Gastroesophageal sphincter (tissue), 4 donors: ENCODE measurements at regions not wholly inside any gene's neighbourhood (a gene's known extent, or its start where the extent isn't known, plus 50 kb on each side); places are given as distances from the start of the nearest gene placed in this dataset.

Experiments
- ATAC-seq: fragments of 150-250 bp; one replicate; pipeline ENCODE4 v1.9.1; 2016; ENCODE audit warnings: mild to moderate bottlenecking, moderate library complexity
- H3K27ac ChIP-seq, 4 donors: fragments of 200-600 bp; sonication (generic) in 3 of 4; 1 replicate in 3 of 4; 2 replicates in 1 of 4; pipeline ENCODE4 v1.5.1; 2016 to 2019
- H3K27me3 ChIP-seq: fragments of 200-600 bp; sonication (generic); one replicate; pipeline ENCODE4 v1.5.1; 2019
- H3K36me3 ChIP-seq, 2 donors: fragments of 200-600 bp; sonication (generic); one replicate each; pipeline ENCODE4 v1.5.1; 2019; ENCODE audit warnings: control low read depth in 1 of 2
- H3K4me1 ChIP-seq, 3 donors: fragments of 200-600 bp; sonication (generic); 1 replicate in 2 of 3; 2 replicates in 1 of 3; pipeline ENCODE4 v1.5.1; 2016 to 2019; ENCODE audit warnings: control low read depth in 2 of 3
- H3K4me3 ChIP-seq, 2 donors: fragments of 200-600 bp; sonication (generic); one replicate each; pipeline ENCODE4 v1.5.1; 2019; ENCODE audit warnings: mild to moderate bottlenecking in 1 of 2, moderate library complexity in 1 of 2
- H3K9me3 ChIP-seq, 3 donors: fragments of 200-600 bp; sonication (generic); one replicate each; pipeline ENCODE4 v1.5.1; 2017 to 2019; ENCODE audit warnings: control low read depth in 2 of 3
- EP300 ChIP-seq: sonication (generic); formaldehyde crosslinking; IDR thresholded peaks from one replicate; pipeline ENCODE4 v1.6.1; 2017; ENCODE audit warnings: antibody characterized with exemption, mild to moderate bottlenecking
- POLR2A ChIP-seq, 2 donors: fragments of 450-650 bp; IDR thresholded peaks; one replicate each; pipeline ENCODE4 v1.6.1; 2017; ENCODE audit warnings: antibody characterized with exemption in 2 of 2, mild to moderate bottlenecking in 2 of 2, moderate library complexity in 1 of 2
- POLR2AphosphoS5 ChIP-seq: sonication (generic); formaldehyde crosslinking; IDR thresholded peaks from one replicate; pipeline ENCODE4 v1.6.1; 2017; ENCODE audit warnings: antibody characterized with exemption
- WGBS, 2 donors: methylation state at CpG; one replicate each; pipeline ENCODE4 v1.1.5; 2018; ENCODE audit warnings: low coverage in 1 of 2; 5-methylcytosine and 5-hydroxymethylcytosine counted together
- TF ChIP-seq, protein P1 (sequence below), 4 experiments: fragments of 200-600 bp in 2 of 4; fragments of 450-650 bp in 2 of 4; sonication (generic) in 1 of 4; IDR thresholded peaks; one replicate each; pipeline ENCODE4 v1.5.1; 2017 to 2019; ENCODE audit warnings: antibody characterized with exemption in 4 of 4, mild to moderate bottlenecking in 2 of 4, moderate library complexity in 2 of 4

DNA sequence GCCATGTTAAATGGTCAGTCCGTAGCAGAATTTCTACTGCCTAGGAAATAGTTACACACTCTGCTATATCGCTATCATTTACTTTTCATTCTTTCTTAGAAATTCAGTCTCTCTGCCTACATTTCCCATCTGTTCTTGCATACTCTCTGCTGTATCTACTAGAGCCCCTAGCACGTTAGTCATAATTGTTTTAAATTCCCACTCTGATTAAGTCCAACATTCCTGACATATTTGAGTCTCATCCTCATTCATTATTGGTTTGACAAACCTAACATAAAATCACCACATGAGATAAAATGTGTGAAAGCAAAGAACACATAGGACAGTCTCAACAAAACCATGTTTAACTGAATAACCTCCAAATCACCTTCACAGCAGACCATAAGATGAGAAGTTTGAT, 513.6 kb downstream of the PLPP3 start:
- TF ChIP-seq POLR2AphosphoS5 (no peak), POLR2A (IDR thresholded peaks at IDR 0.05) (no peak), EP300 (no peak)
- TF ChIP-seq, protein P1, sequence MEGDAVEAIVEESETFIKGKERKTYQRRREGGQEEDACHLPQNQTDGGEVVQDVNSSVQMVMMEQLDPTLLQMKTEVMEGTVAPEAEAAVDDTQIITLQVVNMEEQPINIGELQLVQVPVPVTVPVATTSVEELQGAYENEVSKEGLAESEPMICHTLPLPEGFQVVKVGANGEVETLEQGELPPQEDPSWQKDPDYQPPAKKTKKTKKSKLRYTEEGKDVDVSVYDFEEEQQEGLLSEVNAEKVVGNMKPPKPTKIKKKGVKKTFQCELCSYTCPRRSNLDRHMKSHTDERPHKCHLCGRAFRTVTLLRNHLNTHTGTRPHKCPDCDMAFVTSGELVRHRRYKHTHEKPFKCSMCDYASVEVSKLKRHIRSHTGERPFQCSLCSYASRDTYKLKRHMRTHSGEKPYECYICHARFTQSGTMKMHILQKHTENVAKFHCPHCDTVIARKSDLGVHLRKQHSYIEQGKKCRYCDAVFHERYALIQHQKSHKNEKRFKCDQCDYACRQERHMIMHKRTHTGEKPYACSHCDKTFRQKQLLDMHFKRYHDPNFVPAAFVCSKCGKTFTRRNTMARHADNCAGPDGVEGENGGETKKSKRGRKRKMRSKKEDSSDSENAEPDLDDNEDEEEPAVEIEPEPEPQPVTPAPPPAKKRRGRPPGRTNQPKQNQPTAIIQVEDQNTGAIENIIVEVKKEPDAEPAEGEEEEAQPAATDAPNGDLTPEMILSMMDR (IDR thresholded peaks at IDR 0.05): no peak
- Histone ChIP-seq H3K9me3 (no peaks in the 10 kb centered on the region), H3K27ac (no peak overlapping the region), H3K4me1 (no peaks in the 10 kb centered on the region), H3K27me3 (no peaks in the 10 kb centered on the region), H3K4me3 (no peak overlapping the region), H3K36me3 (no peaks in the 10 kb centered on the region)
- ATAC-seq: no peak
- 49 to 81% methylated on average over 3 of the region's 3 CpGs for WGBS, 2 donors

DNA sequence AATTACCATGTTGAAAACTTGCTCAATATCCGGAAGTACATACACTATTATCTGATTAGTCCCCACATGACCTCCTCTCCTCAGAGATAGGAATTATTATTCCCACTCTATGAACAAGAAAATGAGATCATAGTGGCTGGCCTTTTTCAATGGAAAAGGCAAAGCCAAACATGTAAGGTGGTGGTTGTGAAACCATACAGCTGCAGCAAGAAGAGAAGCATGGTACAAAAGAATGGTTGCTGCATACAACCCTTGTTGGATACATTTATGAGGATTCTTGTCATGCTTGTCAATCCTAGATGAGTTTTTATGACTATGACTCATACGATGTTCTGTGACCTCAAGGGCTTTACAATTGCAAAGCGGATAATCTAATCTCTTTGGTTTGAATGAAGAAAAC, 514.7 kb downstream of the PLPP3 start:
- Histone ChIP-seq H3K4me3 (no peak overlapping the region), H3K9me3 (no peaks in the 10 kb centered on the region), H3K27me3 (no peaks in the 10 kb centered on the region), H3K4me1 (no peaks in the 10 kb centered on the region), H3K36me3 (no peaks in the 10 kb centered on the region), H3K27ac (no peak overlapping the region)
- no peak for TF ChIP-seq POLR2AphosphoS5
- TF ChIP-seq EP300: no peak
- TF ChIP-seq, protein P1 (IDR thresholded peaks at IDR 0.05): no peak
- TF ChIP-seq POLR2A (IDR thresholded peaks at IDR 0.05): no peak
- 75 to 95% methylated on average over 3 of the region's 3 CpGs for WGBS, 2 donors
- no peak for ATAC-seq

DNA sequence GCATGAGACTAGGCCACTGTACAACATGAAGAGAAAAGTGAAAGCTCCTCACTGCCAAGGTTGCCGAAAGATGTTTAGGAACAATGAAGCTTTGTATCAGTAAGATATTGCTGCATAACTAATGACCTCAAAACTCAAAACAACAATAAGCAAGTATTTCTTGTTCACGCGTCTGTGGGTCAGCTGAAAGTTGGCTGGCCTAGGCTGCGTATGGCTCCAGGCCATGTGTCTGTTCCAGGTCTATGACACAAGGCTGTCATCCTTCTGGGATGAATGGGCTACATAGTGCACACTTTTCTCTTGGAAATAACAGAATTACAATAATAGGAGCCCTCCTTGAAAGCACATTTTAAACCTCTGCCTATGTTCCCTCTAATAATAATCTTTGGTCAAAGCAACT, 515.9 kb downstream of the PLPP3 start:
- TF ChIP-seq EP300 (no peak), POLR2A (IDR thresholded peaks at IDR 0.05) (no peak), POLR2AphosphoS5 (no peak)
- TF ChIP-seq, protein P1 (IDR thresholded peaks at IDR 0.05): no peak
- Histone ChIP-seq H3K27me3 (no peaks in the 10 kb centered on the region), H3K4me3 (no peak overlapping the region), H3K9me3 (no peaks in the 10 kb centered on the region), H3K4me1 (no peaks in the 10 kb centered on the region), H3K27ac (no peak overlapping the region), H3K36me3 (no peaks in the 10 kb centered on the region)
- ATAC-seq: no peak
- 80 to 97% methylated on average over 3 to 4 of the region's 4 CpGs for WGBS, 2 donors

DNA sequence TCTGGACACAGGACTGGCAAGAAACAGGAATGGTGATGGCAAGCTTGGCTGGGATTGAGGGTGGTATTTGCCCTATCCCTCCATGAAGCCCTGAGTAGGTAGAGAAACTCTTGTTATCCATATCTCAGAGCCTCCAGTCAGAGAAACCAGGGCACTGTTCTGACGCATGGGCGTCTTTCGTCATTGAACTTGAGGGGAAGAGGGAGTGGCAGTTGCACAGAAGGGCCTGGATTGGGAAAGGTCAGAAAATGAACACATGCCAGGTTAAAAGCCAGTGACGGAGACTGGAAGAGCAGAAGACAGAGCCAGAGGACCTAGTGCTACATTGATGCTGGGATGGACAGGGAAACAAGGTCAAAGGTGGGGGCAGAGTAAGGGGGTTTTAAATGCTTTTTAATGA, 516.7 kb downstream of the PLPP3 start:
- ATAC-seq: no peak
- Histone ChIP-seq H3K9me3 (no peaks in the 10 kb centered on the region), H3K4me3 (no peak overlapping the region), H3K4me1 (peaks cover 0 to 4% (median 0%) of the 10 kb centered on the region in 3 donors), H3K36me3 (no peaks in the 10 kb centered on the region), H3K27me3 (no peaks in the 10 kb centered on the region), H3K27ac (no peak overlapping the region)
- WGBS, 2 donors: 92 to 93% methylated on average over 3 to 4 of the region's 4 CpGs
- TF ChIP-seq POLR2AphosphoS5: no peak
- TF ChIP-seq, protein P1 (IDR thresholded peaks at IDR 0.05): no peak
- no peak for TF ChIP-seq POLR2A (IDR thresholded peaks at IDR 0.05)
- no peak for TF ChIP-seq EP300

DNA sequence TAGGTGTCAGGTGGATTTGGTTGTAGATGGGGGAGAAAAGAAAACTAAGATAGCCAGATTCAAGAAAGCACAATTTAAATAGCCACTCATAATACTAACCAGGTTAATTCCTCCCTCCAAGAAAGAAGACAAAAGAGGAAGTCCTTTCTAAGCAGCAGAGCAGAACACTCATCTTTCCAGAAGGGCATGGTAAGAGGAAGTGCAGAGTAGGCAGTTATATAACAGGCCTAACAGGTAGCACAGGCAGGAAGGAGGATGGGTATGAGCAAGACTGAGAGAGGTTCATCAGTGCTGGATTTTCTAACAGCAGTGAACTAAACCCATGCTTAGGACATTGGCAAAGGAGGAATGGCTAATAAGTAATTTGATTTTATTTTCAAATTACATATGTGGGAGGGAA, 517.5 kb downstream of the PLPP3 start:
- no peaks in the 10 kb centered on the region for H3K36me3 ChIP-seq

More for the DNA sequence above, 517.5 kb downstream of the PLPP3 start:
- Histone ChIP-seq H3K4me1 (peaks cover 0 to 12% (median 3%) of the 10 kb centered on the region in 3 donors), H3K4me3 (no peak overlapping the region), H3K9me3 (no peaks in the 10 kb centered on the region), H3K27me3 (no peaks in the 10 kb centered on the region), H3K27ac (no peak overlapping the region)
- TF ChIP-seq POLR2A (IDR thresholded peaks at IDR 0.05) (no peak), POLR2AphosphoS5 (no peak), EP300 (no peak)
- TF ChIP-seq, protein P1 (IDR thresholded peaks at IDR 0.05): no peak
- ATAC-seq: no peak
